ENCODE measurements at regions not wholly inside any gene's neighbourhood (a gene's known extent, or its start where the extent isn't known, plus 50 kb on each side); places are given as distances from the start of the nearest gene placed in this dataset.

GRCh38 chr13:21924958-21925357 lies 254.1 kb downstream of the FGF9 start:
- Histone ChIP-seq H3K9ac (ENCODE audit: low read depth, low read length) (no peak overlapping the region), H3K18ac (ENCODE audit: low read depth, low read length) (no peak overlapping the region), H2BK20ac (ENCODE audit: low read depth, low read length) (no peak overlapping the region), H3K14ac (replicated peaks; ENCODE audit: low read depth, low read length) (no peak overlapping the region), H3K4me3 (ENCODE audit: insufficient read depth, low read depth, low read length) (no peak overlapping the region), H2AFZ (replicated peaks; ENCODE audit: low read length, poor library complexity) (no peak overlapping the region), H3K79me1 (ENCODE audit: low read depth in 1 of 2, low read length in 2 of 2) (no peaks in the 10 kb centered on the region), H3K56ac (ENCODE audit: extremely low read depth, insufficient read depth, low read length) (no peak overlapping the region), H2BK15ac (ENCODE audit: low read depth, low read length) (no peak overlapping the region), H3K27ac (ENCODE audit: insufficient read depth, low read length) (no peak overlapping the region), H2BK120ac (ENCODE audit: low read depth, low read length) (no peak overlapping the region), H4K91ac (ENCODE audit: insufficient read depth, low read depth, low read length) (no peak overlapping the region), H2AK5ac (ENCODE audit: low read depth, low read length) (no peak overlapping the region), H2AK9ac (replicated peaks; ENCODE audit: low read depth, low read length, poor library complexity) (no peak overlapping the region), H4K20me1 (ENCODE audit: insufficient read depth, low read length) (no peaks in the 10 kb centered on the region), H2BK5ac (ENCODE audit: low read depth, low read length, poor library complexity, severe bottlenecking) (no peak overlapping the region), H3K4me2 (ENCODE audit: low read depth, low read length) (no peak overlapping the region), H3K4me1 (ENCODE audit: control insufficient read depth, insufficient read depth, low read length) (no peaks in the 10 kb centered on the region), H3K23ac (ENCODE audit: low read depth, low read length) (no peak overlapping the region), H3K4ac (ENCODE audit: low read depth, low read length) (no peak overlapping the region), H4K8ac (ENCODE audit: low read depth in 2 of 2, low read length in 2 of 2) (no peak overlapping the region), H3K36me3 (ENCODE audit: control insufficient read depth, insufficient read depth, low read length) (no peaks in the 10 kb centered on the region), H3K9me3 (ENCODE audit: control insufficient read depth, insufficient read depth, low read length) (no peaks in the 10 kb centered on the region), H4K5ac (ENCODE audit: low read depth, low read length) (no peak overlapping the region), H3K27me3 (ENCODE audit: control insufficient read depth, insufficient read depth, low read length) (peaks cover 6% of the 10 kb centered on the region; the same call in 1 of the 2 replicates), H3K9me1 (ENCODE audit: insufficient read depth, low read length) (no peaks in the 10 kb centered on the region)
- no TSS peak for BruUV-seq (replicated peaks)
- CTCF ChIA-PET = no interaction called here
- dilution Hi-C loops (cut with HindIII; ENCODE audit: low sequenced_read_pairs, unreplicated experiment) (no loop called here), in situ Hi-C loops (cut with MboI; ENCODE audit: low sequenced_read_pairs) (no loop called here), intact Hi-C loops (cut with micrococcal nuclease) (no loop called here)
- ATAC-seq (ENCODE audit: low read depth) = no peak
- POLR2A ChIA-PET (ENCODE audit: unreplicated experiment) = no interaction called here
- no peak for TF ChIP-seq RFX5 (IDR thresholded peaks at IDR 0.05; ENCODE audit: low read depth, low read length)
- TF ChIP-seq RAD21 (IDR thresholded peaks at IDR 0.05; ENCODE audit: low read length) = no peak
- no peak for DNase-seq
- WGBS, 2 experiments (ENCODE audit: extremely low coverage in 2 of 2, insufficient read length in 1 of 2) = 54% methylated on average over 2 of the region's 6 CpGs; no CpG with 5 or more reads in 1 of the 2 experiments
